ENCODE measurements at regions not wholly inside any gene's neighbourhood (a gene's known extent, or its start where the extent isn't known, plus 50 kb on each side); places are given as distances from the start of the nearest gene placed in this dataset.

DNA sequence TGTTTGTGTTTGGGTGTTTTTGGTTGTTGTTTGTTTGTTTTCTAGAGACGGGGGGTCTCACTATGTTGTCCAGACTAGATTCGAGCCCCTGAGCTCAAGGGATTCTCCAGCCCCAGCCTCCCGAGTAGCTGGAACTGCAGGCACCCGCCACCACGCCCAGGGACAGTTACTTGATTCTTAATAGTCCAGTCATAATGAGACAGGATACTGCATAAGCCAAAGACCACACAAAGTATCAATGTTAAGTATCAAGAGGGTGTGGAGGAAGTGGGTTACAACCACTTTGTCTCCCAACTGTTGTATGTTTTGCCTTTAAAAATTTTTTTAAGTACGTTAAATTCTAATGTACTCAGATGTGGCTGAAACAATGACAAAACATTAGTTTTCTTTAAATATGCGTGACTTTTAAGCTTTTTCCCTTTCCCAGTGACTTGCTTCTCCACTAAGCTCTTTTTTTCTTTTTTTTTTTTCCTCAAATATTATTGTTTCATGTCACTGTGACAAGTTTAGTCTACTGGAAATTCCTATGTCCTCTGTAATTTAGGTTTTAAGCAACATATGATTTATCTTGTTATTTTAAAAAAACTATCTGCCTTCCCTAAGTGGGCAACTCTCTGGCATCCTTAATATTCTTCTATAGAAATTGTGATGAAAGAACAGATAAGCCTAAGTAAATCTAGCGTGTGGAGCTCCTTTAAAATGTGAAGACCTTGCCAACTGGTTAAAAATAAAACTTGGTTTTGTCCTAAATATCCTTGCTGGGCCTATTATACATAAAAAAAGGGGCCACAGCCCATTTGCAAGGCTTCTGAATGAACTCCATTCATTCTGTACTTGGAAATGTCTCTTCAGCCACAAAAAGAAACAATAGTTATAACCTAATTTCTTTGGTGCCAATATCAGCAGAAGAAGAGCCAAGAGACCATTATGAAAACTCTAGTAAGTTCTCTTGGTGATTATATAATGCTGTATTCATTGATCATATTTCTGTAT is 56.2 kb upstream of the DPH5 start:
- TF ChIP-seq, protein P1, sequence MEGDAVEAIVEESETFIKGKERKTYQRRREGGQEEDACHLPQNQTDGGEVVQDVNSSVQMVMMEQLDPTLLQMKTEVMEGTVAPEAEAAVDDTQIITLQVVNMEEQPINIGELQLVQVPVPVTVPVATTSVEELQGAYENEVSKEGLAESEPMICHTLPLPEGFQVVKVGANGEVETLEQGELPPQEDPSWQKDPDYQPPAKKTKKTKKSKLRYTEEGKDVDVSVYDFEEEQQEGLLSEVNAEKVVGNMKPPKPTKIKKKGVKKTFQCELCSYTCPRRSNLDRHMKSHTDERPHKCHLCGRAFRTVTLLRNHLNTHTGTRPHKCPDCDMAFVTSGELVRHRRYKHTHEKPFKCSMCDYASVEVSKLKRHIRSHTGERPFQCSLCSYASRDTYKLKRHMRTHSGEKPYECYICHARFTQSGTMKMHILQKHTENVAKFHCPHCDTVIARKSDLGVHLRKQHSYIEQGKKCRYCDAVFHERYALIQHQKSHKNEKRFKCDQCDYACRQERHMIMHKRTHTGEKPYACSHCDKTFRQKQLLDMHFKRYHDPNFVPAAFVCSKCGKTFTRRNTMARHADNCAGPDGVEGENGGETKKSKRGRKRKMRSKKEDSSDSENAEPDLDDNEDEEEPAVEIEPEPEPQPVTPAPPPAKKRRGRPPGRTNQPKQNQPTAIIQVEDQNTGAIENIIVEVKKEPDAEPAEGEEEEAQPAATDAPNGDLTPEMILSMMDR (IDR thresholded peaks at IDR 0.05): no peak
- TF ChIP-seq POLR2A (IDR thresholded peaks at IDR 0.05) (no peak), POLR2AphosphoS5 (IDR thresholded peaks at IDR 0.05) (no peak), EP300 (IDR thresholded peaks at IDR 0.05) (no peak)

Data from sigmoid colon (tissue), 4 donors.